AG20443 (cell line): ENCODE measurements at regions not wholly inside any gene's neighbourhood (a gene's known extent, or its start where the extent isn't known, plus 50 kb on each side); places are given as distances from the start of the nearest gene placed in this dataset.

Experiments
- DNase-seq: peaks from one replicate; pipeline ENCODE4 v3.0.0; 2012; ENCODE audit warnings: low spot score, mixed read lengths

DNA sequence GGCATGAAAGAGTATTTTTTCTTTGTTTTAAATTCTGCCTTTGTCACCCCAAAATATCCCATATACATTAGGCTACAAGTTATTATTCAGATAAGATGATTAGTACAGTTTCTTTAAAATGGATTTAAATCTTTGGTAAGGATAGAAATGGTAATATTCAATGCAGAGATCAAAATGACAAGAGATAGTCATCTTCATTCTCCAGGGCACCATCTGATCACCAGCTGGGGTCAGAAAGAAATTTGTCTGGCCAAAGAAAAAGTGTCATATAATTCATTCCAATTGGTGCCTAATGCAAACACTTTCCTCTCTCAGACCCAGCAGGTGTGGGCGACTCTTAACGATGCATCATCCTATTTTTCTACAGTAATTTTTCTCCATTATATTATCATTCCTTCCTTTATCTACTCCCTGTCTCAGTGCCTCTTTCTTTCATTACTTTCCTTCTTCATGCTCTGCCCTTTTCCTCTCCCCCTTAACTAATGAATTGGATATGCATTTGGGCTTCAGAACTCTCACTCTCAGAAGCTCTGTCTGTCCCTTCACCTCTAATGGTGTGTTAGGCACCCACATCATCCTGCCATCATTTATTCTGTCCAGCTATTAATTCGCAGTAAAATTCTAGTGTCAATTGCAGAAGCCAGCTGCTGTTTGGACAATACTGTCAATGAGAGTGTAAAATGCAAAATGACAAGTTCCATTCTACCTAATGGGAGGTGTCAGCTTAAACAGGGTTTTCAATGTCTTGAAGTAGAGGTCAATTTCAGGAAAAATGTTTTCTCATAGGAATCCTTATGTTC, 570.5 kb downstream of the TDRD15 start:
- DNase-seq = no peak

DNA sequence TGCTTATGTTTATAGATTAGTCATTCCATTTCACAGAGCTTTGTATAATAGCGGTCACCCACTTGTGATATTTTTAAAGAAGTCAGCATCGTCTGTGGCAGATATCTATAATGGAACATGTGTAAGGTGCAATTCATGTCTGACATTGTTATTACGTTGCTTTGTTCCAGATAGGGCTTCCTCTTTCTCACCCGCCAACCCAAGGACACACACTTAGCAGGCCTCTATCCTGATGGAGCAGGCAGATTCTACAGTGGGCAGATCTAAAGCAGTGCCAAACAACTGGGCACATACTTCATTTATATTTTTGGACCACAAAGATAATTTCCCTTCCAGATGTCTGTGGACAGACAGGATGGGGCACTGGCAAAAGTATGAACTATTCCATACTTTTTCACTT, 573.1 kb downstream of the TDRD15 start:
- no peak for DNase-seq

DNA sequence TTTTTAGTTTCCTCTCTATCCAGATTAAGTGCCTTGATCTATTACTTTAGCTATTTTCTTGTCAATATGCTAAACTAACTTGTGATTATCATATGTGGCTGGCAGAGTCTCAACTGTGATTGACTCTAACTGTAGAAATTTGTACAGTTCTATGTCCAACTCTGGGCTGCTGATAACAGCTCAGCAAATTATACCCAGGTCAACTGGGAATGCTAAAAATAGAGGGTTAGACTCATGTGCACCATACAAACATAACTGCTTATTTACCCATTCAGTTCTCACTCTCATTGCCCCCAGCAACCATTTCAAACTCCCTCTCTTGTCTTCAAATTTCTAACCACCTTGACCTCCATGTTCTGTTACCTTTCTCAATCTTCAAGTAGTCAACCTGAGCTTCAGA, 576.9 kb downstream of the TDRD15 start:
- DNase-seq = no peak

DNA sequence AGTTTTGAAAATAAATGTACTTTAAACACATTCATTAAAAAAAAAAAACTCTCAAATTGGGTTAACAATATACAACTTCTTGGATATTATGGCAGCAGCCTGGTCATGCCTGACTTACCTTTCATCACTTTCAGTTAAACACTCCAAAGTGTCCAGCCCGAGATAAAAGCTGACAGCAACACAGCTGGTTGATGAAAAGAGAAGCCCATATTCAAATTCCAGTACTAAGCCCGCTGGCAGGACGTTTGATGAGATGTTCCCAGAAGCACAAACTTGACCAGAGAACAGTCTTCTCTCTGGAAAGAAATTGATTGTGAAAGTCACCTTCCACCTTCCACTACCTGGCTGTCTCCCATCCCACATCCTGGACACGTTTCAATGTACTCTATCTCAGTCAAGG, 586.3 kb downstream of the TDRD15 start:
- no peak for DNase-seq

DNA sequence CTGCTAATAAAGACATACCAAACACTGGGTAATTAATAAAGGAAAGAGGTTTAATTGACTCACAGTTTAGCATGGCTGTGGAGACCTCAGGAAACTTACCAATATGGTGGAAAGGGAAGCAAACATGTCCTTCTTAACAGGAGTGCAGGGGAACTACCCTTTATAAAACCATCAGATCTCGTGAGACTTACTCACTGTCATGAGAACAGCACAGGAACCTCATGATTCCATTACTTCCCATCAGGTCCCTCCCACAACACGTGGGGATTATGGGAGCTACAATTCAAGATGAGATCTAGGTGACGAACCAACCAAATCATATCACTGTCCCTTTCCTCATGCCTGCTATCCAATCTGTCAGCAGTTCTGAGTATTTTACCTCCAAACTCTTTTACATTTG, 586.7 kb downstream of the TDRD15 start:
- DNase-seq = no peak

DNA sequence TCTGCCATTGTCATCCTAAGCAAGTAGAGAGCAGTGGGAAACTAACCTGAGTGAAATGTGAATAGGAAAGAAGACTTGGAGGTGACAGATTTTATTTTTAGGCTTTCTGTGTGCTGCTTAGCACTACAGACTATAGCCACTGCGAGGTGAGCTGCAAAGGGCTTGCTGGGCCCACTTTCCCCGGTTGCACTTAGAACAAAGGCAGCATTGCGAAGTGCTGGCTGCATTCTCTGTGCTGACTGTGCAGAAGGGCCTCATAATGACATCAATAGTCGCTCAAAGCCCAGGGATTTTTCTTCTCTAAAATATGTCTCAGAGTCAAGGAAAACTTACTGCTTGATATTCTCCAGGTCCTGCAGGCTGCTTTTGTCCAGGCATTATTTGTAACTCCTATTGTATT, 592.1 kb downstream of the TDRD15 start:
- DNase-seq = no peak

DNA sequence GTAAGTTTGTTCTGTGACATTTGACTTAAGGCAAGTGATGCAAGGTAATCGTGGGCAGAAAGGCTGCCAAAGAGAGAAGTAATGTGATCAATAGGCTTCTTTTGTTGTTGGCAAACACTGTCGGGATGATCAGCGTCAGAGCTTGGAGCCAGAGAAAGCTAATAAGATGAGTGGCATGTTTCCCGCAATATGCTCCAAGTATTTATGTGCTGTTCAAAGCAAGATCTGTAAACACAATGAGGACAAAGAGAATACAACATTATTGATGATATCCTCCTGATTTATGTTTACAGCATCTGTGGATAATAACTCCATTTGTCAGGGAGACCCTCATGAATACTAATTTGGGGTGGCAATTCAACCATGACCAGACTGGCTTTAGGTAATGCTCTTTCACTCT, 603.3 kb downstream of the TDRD15 start:
- no peak for DNase-seq

DNA sequence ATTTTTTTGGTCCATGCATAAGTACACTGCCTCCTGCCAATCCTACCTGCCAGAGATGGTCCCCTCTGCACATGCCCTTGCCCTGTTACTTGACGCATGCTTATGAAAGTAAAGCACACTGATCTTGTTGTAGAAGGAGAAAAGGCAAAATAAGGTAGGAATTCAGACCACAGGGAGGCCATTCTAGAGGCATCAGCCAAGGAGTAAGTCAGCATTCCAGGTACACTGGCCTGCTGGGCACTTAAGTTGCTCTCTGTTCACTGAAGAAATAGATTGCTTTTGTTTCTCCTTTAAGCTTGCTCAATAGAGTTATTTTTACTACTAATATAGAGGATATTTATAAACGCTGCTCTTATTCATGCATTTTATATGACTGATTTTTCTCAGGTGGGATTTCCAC, 604.4 kb downstream of the TDRD15 start:
- DNase-seq = no peak

DNA sequence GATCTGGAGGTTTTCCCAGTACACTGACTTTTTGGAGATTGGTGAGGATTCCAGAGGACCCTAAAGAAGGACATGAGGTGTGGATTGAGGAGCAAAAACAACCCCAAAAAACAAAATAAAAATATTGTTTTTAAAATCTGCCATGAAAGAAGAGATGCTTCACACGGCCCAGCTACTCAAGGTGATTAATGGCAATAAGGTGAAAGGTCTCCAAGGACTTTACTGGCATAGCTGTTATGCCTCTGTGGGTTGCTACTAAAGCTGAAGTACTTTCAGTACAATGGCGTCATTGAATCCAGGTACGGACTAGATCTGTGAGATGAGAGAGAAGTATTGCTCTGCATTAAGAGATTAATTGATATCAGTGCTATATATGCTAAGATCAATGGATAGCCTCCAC, 606.4 kb downstream of the TDRD15 start:
- DNase-seq = no peak

DNA sequence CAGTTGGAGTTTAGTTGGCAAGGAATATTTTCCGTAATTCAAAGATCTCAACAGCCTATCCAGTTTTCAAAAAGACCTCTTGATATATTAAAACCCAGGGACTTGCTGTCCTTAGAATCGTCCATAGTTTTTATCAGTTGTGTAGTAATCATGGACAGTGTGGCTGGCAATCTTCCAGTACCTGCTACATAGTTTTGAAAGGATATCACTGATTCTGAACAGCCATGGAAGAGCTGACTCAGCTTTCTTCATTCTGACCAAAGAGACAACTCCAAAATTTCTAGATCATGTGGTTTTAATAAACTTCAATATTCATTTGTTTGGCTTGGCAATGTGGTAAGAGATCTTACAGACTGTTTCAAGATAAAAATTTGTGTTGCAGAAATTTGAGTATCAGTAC, 616.7 kb downstream of the TDRD15 start:
- DNase-seq = no peak

DNA sequence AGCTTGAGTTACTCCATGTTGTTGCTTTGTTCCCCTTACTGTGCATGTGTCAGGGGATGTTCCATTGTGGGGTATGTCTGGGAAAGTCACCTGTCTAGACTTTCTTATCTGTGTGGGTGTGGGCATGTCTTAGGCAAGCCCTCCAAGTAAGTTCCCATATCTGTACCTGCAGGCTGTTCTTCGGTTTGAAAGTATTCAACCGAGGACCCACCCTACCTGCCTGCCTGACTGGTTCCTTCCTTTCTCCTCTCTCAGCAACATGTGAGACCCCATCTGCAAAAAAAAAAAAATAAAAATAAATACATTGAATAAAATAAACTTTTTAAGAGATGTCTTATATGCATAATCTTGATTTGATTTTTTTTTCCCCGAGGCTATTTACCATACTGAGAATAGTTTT, 622.7 kb downstream of the TDRD15 start:
- DNase-seq = no peak

DNA sequence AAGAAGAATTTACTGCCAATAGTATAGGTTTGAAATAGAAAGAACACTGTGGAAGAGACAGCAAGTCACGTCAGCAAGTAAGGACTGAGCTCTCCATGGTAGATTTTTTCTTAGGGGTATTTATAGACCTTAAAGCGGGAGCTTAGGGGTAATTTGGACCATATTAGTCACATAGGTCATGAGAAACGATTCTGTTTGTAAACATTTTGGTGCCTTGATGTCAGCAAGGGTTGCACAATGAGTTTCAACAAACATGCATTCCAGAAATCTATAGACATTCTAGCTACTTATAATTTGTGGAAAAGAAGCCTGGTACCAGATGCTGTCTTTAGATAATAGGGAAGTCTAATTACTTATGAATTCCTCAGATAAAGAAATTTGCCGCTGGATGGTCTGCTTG, 624.7 kb downstream of the TDRD15 start:
- DNase-seq = no peak

DNA sequence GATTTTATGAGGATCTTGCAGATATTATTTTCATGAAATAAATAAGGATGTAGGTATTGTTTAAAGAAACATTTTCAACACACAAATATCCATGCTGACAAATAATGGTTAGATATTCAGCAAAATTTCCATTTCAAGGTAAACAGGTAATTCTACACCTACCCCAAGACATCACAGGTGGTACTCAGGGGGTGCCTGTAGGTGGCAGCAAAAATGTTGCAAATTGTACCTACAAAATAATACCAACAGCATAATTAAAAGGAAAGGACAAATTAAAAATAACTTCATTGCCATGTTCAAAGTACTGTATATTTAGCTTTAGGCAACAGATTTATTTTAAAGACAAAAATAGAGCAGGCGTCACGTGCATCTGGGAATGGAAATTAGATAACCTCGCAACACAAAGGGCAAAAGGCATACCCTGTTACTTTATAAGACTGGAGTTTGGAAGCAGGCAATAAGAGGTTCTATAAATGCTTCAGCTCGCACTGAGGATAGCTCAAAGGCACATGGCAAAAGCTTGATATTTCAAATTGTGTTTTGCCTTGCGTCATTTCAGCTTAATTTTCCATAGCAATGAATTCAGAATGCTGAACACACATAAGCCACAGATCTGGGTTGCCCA, 630.5 kb downstream of the TDRD15 start:
- no peak for DNase-seq

DNA sequence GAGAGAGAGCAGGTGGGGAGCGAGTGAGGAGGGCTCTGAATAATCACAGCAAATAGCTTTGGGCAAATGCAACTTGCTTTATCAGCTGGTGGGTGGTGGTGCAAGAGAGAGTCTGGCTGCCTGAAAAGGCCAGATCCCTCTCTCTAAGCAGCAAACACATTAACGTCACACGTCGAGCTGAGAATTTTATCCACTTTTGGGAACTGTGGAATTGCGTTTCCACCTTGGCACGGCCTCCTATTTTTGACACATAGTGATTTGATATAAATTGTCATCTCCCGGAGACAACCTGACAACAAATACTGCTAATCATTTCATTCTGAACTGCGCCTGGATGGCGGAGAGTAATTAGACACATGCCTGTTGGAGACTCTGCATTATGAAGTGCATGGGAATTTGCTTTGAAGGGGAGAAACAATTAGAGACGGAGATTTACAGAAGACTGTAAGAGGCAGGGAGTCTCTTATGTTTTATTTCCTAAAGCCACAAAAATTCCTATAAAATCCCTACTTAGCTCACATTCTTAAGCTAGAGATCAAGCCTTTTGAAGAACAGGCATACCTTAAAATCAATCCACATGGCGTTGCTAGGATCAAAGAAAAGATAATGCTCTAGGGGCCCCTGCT, 634.1 kb downstream of the TDRD15 start:
- no peak for DNase-seq

DNA sequence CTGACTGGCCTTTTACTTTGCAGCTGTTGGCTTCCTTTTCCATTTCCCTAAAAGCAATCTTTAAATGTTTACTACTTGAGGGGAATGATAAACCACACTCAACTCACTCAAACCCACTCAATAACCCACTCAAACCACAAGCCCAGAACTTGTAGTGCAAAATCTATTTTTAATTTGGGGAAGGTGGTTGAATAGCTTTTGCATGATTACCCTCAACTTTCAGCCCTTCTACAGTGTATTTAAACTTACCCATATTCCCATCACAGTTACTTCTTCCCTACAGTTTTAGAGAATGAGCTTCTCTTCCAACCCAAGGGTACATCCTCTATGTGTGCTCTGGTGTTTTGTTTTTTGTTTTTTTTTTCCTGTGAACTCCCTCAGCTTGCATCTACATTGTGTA, 636.1 kb downstream of the TDRD15 start:
- no peak for DNase-seq

DNA sequence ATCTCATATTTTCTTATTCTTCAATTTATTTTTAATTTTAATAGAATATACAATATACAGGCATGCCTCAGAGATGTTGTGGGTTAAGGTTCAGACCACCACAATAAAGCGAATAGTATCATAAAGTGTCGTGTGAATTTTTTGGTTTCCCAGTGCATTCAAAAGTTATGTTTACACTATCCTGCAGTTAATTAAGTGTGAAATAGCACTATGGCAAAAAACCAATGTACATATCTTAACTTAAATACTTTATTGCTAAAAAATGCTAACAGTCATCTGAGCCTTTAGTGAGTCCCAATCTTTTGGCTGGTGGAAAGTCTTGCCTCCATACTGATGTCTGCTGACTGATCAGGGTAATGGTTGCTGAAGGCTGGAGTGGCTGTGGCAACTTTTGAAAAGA, 637.6 kb downstream of the TDRD15 start:
- DNase-seq = no peak

DNA sequence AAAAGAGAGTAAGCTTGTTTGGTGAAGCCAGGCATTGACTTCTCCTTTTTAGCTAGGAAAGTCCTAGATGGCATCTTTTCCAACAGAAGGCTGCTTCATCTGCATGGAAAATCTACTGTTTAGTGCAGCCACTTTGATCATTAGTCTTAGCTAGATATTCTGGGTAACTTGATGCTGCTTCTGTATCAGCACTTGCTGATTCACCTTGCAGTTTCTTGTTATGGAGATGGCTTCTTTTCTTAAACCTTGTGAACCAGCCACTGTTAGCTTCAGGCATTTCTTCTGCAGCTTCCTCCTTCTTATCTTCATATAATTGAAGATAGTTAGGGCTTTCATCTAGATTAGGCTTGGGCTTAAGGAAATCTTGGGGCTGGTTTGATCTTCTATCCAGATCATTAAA, 639.7 kb downstream of the TDRD15 start:
- DNase-seq = no peak

DNA sequence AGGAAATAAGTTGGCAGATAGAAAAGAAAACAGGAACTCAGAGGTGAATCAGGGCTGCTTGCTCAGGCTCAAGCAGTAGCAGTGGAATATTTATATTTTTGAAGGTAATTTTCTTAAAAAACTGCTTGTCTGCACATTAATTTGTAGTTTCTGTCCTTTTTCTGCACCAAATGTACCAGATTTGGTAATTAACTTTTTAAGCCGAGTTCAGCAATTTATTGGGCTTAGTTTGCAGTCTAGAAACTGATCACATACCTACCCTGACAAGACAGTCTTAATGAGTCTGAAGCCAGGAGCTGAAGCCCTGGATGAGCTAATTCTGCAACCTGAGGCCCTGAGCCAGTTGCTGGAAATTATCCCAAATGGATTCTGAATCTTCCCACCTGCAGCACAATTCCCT, 647.0 kb downstream of the TDRD15 start:
- no peak for DNase-seq

DNA sequence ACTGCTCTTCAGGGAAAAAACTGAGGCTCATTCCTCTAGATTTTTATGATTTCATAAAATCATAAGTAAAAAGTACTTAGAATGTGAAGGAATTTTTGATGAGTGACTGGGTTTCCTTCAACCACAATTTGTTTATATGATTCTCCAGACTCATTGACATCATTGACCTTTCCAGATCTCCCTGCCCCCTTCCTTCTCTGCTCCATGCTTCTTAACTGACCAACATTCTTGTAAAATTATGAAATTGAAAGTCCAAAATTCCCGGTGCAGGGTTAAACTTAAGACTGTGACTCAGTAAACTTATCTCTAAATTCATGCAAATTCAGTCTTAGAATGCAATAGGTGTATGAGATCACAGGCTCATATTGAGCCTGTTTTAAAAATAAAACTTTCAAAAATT, 648.9 kb downstream of the TDRD15 start:
- DNase-seq = no peak

DNA sequence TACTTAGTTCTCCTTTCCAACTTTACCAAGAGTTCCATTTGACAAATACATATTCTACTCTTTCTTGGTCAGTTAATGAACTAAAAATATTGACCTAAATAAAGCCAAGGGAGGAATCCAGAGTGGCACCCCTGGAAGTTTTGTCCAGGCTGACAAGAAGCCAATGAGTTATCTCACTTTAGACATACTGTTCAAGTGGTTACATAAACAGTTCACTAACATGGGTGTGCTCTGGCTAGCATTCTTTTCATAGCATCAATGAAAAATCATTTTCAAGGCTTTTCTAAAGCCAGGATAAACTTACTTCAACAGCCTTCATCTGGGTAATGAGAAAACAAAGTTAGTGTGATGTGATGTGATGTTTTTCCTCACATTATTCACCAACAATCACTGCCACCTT, 649.4 kb downstream of the TDRD15 start:
- DNase-seq = no peak

DNA sequence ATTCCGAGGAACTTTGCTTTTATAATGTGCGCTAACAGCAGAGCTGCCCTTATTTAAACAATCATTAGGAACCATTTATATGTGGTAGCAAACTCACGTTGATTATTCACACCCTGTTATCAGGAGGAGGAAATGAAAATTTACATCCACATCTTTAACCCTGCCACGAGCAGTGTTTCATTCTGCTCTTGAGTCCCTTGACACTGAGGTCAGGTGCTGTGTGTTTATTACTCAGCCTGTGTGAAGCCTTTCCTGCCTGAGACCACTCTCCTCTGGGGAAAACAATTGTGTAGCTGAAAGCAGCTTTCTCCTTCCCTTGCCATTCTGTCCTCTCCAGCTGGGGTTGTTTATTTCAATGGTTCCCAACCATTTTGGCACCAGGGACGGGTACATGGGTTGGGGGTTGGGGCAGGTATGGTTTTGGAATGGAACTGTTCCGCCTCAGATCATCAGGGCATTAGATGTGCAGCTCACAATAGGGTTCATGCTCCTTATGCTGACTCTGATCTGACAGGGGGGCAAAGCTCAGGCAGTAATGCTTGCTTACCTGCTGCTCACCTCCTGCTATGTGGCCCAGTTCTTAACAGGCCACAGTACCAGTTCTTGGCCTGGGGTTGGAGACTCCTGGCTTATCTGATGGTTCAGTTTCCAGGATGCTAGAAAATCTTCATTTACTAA, 651.1 kb downstream of the TDRD15 start:
- DNase-seq = no peak

DNA sequence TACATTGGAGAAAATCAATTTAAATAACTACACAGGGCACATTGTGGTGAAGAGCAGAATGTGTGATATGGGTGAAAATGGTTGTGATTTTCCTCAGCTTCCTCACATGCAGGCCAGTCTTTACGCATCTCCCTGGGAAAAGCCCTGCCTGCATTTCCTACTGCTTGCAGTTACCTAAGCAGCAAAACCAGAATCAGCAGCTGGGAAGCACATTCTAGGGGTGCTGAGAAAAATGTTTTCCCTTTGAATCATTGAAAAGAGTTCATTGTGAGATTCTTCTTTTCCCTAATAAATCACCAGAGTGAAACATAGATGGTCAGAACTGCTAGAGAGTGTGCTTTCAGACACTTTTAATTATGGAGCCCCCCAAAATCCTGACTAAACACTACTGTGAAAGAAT, 656.0 kb downstream of the TDRD15 start:
- DNase-seq = no peak

DNA sequence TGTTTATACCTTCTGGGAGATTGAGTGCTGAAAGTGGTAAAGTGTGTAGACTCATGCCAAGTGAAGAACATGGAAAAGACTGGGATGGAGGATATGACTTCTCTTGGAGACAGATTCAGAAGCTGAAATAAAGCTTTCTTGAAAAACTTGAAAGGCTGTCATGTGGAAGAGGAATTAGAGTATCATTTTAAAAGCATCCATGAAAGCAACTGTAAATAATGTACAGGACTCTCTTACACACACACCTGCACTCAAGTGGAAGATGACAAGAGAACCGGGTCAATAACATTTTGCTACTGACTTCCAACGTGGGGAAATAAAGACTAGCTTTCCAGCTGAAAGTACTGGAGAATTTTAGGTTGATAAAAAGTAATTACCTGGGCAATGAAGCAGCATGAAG, 658.2 kb downstream of the TDRD15 start:
- no peak for DNase-seq
